Renal cortex interstitium (tissue), 11 donors: ENCODE measurements at regions not wholly inside any gene's neighbourhood (a gene's known extent, or its start where the extent isn't known, plus 50 kb on each side); places are given as distances from the start of the nearest gene placed in this dataset.
"Not testable (repeated sequence)": the region's sequence is repeated elsewhere in the genome, so short reads cannot be mapped to it uniquely, and the experiment has no call there.

ENCODE experiments used
- DNase-seq, 11 donors: peaks; one replicate each; pipeline ENCODE4 v3.0.0-alpha.2; 2013; ENCODE audit warnings: low read depth in 9 of 11, low spot score in 4 of 11; ENCODE audit errors: extremely low read depth in 1 of 11

- DNase-seq: no peak
Observed at GRCh38 chr10:47160261-47160908, 139.6 kb upstream of the GDF10 start.

GRCh38 chr10:47160967-47161366 is 139.0 kb upstream of the GDF10 start:
- DNase-seq: no peak

GRCh38 chr10:47161465-47161864 is 138.5 kb upstream of the GDF10 start:
- no peak for DNase-seq

- no peak for DNase-seq
Observed at GRCh38 chr10:47164126-47164799, 135.7 kb upstream of the GDF10 start.

- no peak for DNase-seq
Observed at GRCh38 chr10:47164800-47165128, 135.2 kb upstream of the GDF10 start.

- no peak for DNase-seq
Observed at GRCh38 chr10:47165168-47165710, 134.8 kb upstream of the GDF10 start.

GRCh38 chr10:47165711-47166404 is 134.1 kb upstream of the GDF10 start:
- peak; percentile 43 to 84 (median 70) for DNase-seq

GRCh38 chr10:47166405-47166777 is 133.6 kb upstream of the GDF10 start:
- no peak for DNase-seq

- DNase-seq: not testable (repeated sequence)
Observed at GRCh38 chr10:47166808-47167581, 133.0 kb upstream of the GDF10 start.

- no peak for DNase-seq
Observed at GRCh38 chr10:47167591-47167990, 132.4 kb upstream of the GDF10 start.

GRCh38 chr10:47169581-47169980 is 130.4 kb upstream of the GDF10 start:
- no peak for DNase-seq

- no peak for DNase-seq
Observed at GRCh38 chr10:47173929-47174442, 126.0 kb upstream of the GDF10 start.

- no peak for DNase-seq
Observed at GRCh38 chr10:47175181-47176123, 124.5 kb upstream of the GDF10 start.

- no peak for DNase-seq
Observed at GRCh38 chr10:47176206-47176902, 123.6 kb upstream of the GDF10 start.

GRCh38 chr10:47176903-47177868 is 122.8 kb upstream of the GDF10 start:
- no peak for DNase-seq

- DNase-seq: no peak
Observed at GRCh38 chr10:47178537-47179290, 121.3 kb upstream of the GDF10 start.
